ENCODE measurements at regions not wholly inside any gene's neighbourhood (a gene's known extent, or its start where the extent isn't known, plus 50 kb on each side); places are given as distances from the start of the nearest gene placed in this dataset.
A peak's percentile ranks its signal among the peaks of the same experiment; 100 is the strongest.
"Not testable (repeated sequence)": the region's sequence is repeated elsewhere in the genome, so short reads cannot be mapped to it uniquely, and the experiment has no call there.

DNA sequence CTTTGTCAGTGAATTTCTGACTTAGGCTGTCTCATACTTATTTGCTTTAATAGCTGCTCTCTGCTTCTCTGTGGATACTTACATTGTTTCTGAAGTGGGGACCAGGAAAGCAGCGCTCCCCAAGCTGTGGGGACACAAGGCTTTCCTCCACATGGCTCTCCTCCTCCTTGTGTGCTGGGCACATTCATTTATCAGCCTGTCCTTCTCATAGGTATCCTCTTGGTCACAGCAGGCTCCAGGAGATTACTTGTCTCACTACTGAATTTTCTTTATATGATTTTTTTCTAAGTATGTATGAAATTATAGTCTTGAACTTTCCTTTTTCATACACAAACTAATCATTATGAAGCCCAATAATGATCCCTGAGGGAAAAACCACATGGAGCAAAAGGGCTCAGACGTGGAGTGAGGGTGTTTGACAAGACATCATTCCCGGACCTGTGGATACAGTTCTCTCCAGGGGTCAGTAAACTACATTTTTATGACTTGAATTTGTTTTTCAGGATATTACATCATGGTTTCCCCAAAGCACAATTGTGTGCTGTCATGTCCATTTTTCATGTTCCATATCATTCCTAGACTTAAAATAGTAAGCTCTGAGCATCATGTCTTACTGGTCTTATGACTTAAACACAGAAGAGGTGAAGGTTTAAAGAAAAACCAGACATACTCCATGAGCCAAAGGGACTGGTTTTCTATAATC lies 234.5 kb downstream of the PCSK1 start:
- TF ChIP-seq, protein P1, sequence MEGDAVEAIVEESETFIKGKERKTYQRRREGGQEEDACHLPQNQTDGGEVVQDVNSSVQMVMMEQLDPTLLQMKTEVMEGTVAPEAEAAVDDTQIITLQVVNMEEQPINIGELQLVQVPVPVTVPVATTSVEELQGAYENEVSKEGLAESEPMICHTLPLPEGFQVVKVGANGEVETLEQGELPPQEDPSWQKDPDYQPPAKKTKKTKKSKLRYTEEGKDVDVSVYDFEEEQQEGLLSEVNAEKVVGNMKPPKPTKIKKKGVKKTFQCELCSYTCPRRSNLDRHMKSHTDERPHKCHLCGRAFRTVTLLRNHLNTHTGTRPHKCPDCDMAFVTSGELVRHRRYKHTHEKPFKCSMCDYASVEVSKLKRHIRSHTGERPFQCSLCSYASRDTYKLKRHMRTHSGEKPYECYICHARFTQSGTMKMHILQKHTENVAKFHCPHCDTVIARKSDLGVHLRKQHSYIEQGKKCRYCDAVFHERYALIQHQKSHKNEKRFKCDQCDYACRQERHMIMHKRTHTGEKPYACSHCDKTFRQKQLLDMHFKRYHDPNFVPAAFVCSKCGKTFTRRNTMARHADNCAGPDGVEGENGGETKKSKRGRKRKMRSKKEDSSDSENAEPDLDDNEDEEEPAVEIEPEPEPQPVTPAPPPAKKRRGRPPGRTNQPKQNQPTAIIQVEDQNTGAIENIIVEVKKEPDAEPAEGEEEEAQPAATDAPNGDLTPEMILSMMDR (IDR thresholded peaks at IDR 0.05): no peak
- no peak for DNase-seq

DNA sequence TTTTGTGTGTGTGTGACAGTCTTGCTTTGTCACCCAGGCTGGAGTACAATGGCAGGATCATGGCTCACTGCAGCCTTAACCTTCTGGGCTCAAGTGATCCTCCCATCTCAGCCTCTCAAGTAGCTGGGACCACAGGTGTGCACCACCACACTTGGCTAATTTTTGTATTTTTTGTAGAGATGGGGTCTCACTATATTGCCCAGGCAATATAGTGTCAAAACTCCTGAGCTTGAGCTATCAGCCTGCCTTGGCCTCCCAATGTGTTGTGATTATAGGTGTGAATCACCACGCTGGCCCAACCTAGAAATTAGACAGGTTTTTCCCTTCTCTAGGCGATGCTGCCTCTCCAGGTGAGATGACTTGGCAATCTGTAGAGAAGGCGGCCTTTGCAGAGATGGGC lies 235.3 kb downstream of the PCSK1 start:
- H3K27me3 ChIP-seq; H3K4me1 ChIP-seq; intact Hi-C loops (cut with DNase I); DNase-seq; ATAC-seq; H3K9me3 ChIP-seq; H3K36me3 ChIP-seq; H3K4me3 ChIP-seq; H3K27ac ChIP-seq: not testable (repeated sequence)

More for the DNA sequence above, 234.5 kb downstream of the PCSK1 start:
- Histone ChIP-seq H3K9me3 (no peaks in the 10 kb centered on the region), H3K36me3 (no peaks in the 10 kb centered on the region), H3K27me3 (no peaks in the 10 kb centered on the region), H3K4me3 (no peak overlapping the region), H3K4me1 (peaks cover 5% of the 10 kb centered on the region), H3K27ac (no peak overlapping the region)
- intact Hi-C loops (cut with DNase I): no loop called here
- ATAC-seq: no peak

DNA sequence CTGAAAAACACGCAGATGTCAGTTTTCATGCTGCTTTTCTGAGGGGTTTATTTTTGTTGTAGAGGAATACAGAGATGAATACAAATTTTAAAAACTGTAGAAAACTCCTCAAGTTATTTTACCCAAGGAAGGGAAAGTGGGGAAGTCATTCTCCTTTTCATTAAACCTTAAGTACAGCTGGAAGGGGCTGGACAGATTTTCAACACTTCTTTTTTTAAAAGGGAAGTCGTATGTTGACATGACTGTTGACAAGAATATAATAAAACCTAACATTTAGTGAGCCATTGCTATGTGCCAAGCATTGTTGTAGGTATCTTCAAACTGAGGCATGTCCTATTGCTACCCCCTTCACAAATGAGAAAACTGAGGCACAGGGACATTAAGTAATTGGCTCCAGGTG lies 235.7 kb upstream of the ELL2 start:
- Histone ChIP-seq H3K27me3 (no peaks in the 10 kb centered on the region), H3K4me3 (no peak overlapping the region), H3K4me1 (peaks cover 5% of the 10 kb centered on the region), H3K27ac (peak overlapping the region; percentile 48), H3K9me3 (no peaks in the 10 kb centered on the region), H3K36me3 (no peaks in the 10 kb centered on the region)
- intact Hi-C loops (cut with DNase I): no loop called here
- DNase-seq (no peak), ATAC-seq (peak; percentile 55)
- TF ChIP-seq, protein P1 (IDR thresholded peaks at IDR 0.05): no peak

DNA sequence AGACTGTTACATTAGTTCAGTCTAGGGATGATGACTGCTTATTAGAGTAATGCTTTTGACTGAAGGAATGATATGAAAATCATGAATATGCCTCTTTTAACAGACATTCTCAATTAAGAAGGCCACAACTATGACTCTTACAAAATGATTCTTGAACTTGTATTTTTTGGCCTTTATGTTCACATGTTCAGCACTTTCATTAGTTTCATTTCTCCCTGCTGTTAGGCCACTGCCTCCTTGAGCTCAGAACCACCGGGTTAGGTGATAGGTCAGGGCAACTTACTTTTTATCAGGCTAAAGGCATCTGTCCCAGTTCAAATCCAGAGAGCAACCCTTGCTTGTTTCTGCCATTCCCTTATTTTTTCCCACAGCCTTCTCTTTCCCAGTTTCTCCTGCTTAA lies 235.2 kb upstream of the ELL2 start:
- DNase-seq (no peak), ATAC-seq (peak; percentile 78)
- intact Hi-C loops (cut with DNase I): no loop called here
- Histone ChIP-seq H3K9me3 (no peaks in the 10 kb centered on the region), H3K27ac (peak overlapping the region; percentile 48), H3K4me1 (peaks cover 5% of the 10 kb centered on the region), H3K27me3 (no peaks in the 10 kb centered on the region), H3K4me3 (no peak overlapping the region), H3K36me3 (no peaks in the 10 kb centered on the region)
- TF ChIP-seq, protein P1 (IDR thresholded peaks at IDR 0.05): no peak

DNA sequence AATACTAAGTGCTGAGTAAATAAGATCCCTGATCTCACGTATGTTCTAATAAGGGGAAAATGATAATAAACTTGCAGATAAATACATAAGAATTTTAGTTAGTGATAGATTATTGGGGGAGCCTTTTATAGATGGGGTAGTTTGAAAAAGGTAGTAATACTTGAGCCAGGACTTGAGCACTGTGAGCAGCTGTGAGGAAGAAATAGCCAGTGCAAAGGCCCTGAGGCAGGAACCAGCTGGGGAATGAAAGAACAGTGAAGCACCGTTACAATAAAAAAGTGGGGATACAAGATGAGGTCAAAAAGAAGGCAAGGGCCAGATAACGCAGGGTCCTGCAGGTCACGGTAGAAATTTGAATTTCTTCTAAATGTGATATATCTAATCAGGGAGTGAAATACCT lies 234.8 kb upstream of the ELL2 start:
- Histone ChIP-seq H3K4me3 (no peak overlapping the region), H3K9me3 (no peaks in the 10 kb centered on the region), H3K4me1 (peaks cover 5% of the 10 kb centered on the region), H3K27ac (no peak overlapping the region), H3K36me3 (no peaks in the 10 kb centered on the region), H3K27me3 (no peaks in the 10 kb centered on the region)
- no peak for ATAC-seq
- DNase-seq: no peak
- intact Hi-C loops (cut with DNase I): no loop called here
- TF ChIP-seq, protein P1 (IDR thresholded peaks at IDR 0.05): no peak

DNA sequence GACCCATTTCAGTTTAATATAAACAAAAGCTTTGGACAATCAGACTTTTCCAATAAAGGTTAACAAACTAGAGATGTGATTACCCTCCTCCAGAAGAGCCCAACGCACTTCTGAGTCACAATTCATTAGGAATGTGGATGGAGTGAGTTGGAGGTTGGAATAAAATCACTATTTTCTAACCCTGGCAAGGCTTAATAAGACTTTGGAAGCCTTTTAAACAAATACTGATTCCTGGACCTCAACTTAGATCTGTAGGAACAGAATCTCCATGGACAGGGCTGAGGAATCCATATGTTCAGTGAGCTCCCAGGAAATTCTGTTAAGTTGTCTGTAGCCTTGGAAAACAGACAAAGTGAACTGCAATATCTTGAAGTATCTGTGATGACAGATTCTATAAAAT lies 233.5 kb upstream of the ELL2 start:
- H3K27me3 ChIP-seq: no peaks in the 10 kb centered on the region
- ATAC-seq (no peak), DNase-seq (no peak)
- peaks cover under 1% of the 10 kb centered on the region for H3K4me1 ChIP-seq
- no peak overlapping the region for H3K27ac ChIP-seq
- H3K36me3 ChIP-seq: no peaks in the 10 kb centered on the region
- TF ChIP-seq, protein P1 (IDR thresholded peaks at IDR 0.05): no peak
- intact Hi-C loops (cut with DNase I): no loop called here
- H3K9me3 ChIP-seq: no peaks in the 10 kb centered on the region
- H3K4me3 ChIP-seq: no peak overlapping the region

Measured in upper lobe of right lung (tissue), 1 donor.